Epithelial cell of proximal tubule (primary cell): ENCODE measurements at regions not wholly inside any gene's neighbourhood (a gene's known extent, or its start where the extent isn't known, plus 50 kb on each side); places are given as distances from the start of the nearest gene placed in this dataset.
A peak's percentile ranks its signal among the peaks of the same experiment; 100 is the strongest.

Experiments used
- DNase-seq: peaks from one replicate; pipeline ENCODE4 v3.0.0-alpha.2; 2011; ENCODE audit warnings: low read depth
- H3K4me3 ChIP-seq: 2 replicates; pipeline ENCODE4 v1.5.1; 2011; ENCODE audit warnings: low read depth, mild to moderate bottlenecking, low read length
- CTCF ChIP-seq: conservative IDR thresholded peaks from 2 replicates; pipeline ENCODE4 v1.5.1; 2012; ENCODE audit warnings: low read depth, mild to moderate bottlenecking, low read length

- H3K4me3 ChIP-seq = peak overlapping the region; percentile 54
- DNase-seq = no peak
- TF ChIP-seq CTCF = no peak
Measured at GRCh38 chr22:46026899-46027210, 49.9 kb upstream of the WNT7B start.

- no peak for TF ChIP-seq CTCF
- no peak for DNase-seq
- peak overlapping the region; percentile 54 for H3K4me3 ChIP-seq
Measured at GRCh38 chr22:46027211-46028105, 50.5 kb upstream of the WNT7B start.

GRCh38 chr22:46028106-46028991, 51.4 kb upstream of the WNT7B start:
- TF ChIP-seq CTCF = no peak
- H3K4me3 ChIP-seq = no peak overlapping the region
- no peak for DNase-seq

GRCh38 chr22:46029036-46029435, 52.1 kb upstream of the WNT7B start:
- no peak overlapping the region for H3K4me3 ChIP-seq
- TF ChIP-seq CTCF = no peak
- DNase-seq = no peak

- no peak overlapping the region for H3K4me3 ChIP-seq
- no peak for DNase-seq
- TF ChIP-seq CTCF = no peak
Measured at GRCh38 chr22:46029574-46030200, 52.7 kb upstream of the WNT7B start.

GRCh38 chr22:46030231-46030880, 53.4 kb upstream of the WNT7B start:
- no peak overlapping the region for H3K4me3 ChIP-seq
- no peak for DNase-seq
- TF ChIP-seq CTCF = no peak
